GM23338 (cell line): ENCODE measurements at regions not wholly inside any gene's neighbourhood (a gene's known extent, or its start where the extent isn't known, plus 50 kb on each side); places are given as distances from the start of the nearest gene placed in this dataset.

Experiments
- ATAC-seq: fragments of 200-7000 bp; cut with Tn5 transposase; 3 replicates; pipeline ENCODE4 v1.9.1; 2020
- DNase-seq: peaks from one replicate; pipeline ENCODE4 v3.0.0-alpha.2; 2015; ENCODE audit warnings: low spot score
- H2AFZ ChIP-seq: fragments of 200-600 bp; sonication (generic); 2 replicates; pipeline ENCODE4 v1.8.0; 2016; ENCODE audit warnings: antibody characterized with exemption, mild to moderate bottlenecking, moderate library complexity
- H3F3A ChIP-seq: fragments of 200-600 bp; sonication (generic); replicated peaks from 2 replicates; pipeline ENCODE4 v1.8.0; 2017; ENCODE audit warnings: antibody characterized with exemption, mixed run types, low read depth
- H3K27ac ChIP-seq: fragments of 200-600 bp; sonication (generic); 2 replicates; pipeline ENCODE4 v1.6.1; 2016; ENCODE audit warnings: low read depth
- H3K27me3 ChIP-seq: fragments of 200-600 bp; sonication (generic); 2 replicates; pipeline ENCODE4 v1.8.0; 2016; ENCODE audit warnings: mild to moderate bottlenecking, mixed run types, moderate library complexity; ENCODE audit not compliant: insufficient read depth
- H3K36me3 ChIP-seq: fragments of 200-600 bp; sonication (generic); 2 replicates; pipeline ENCODE4 v1.8.0; 2016; ENCODE audit warnings: mild to moderate bottlenecking; ENCODE audit not compliant: insufficient read depth
- H3K4me1 ChIP-seq: fragments of 200-600 bp; sonication (generic); 2 replicates; pipeline ENCODE4 v1.8.0; 2016; ENCODE audit warnings: mild to moderate bottlenecking, moderate library complexity; ENCODE audit not compliant: insufficient read depth
- H3K4me2 ChIP-seq: fragments of 200-600 bp; sonication (generic); 2 replicates; pipeline ENCODE4 v1.7.1; 2017; ENCODE audit warnings: mixed run types
- H3K4me3 ChIP-seq: fragments of 200-600 bp; sonication (generic); 2 replicates; pipeline ENCODE4 v1.6.1; 2016; ENCODE audit warnings: mixed run types
- H3K79me2 ChIP-seq: fragments of 200-600 bp; sonication (generic); replicated peaks from 2 replicates; pipeline ENCODE4 v1.8.0; 2017; ENCODE audit warnings: mild to moderate bottlenecking; ENCODE audit not compliant: insufficient read depth
- H3K9me2 ChIP-seq: fragments of 200-600 bp; sonication (generic); 2 replicates; pipeline ENCODE4 v1.8.0; 2017; ENCODE audit not compliant: insufficient read depth
- H4K20me1 ChIP-seq: fragments of 200-600 bp; sonication (generic); replicated peaks from 2 replicates; pipeline ENCODE4 v1.8.0; 2017; ENCODE audit warnings: mild to moderate bottlenecking; ENCODE audit not compliant: insufficient read depth
- H3K27ac Mint-ChIP-seq: 2 replicates; pipeline ENCODE4 v1.8.0; 2020; ENCODE audit warnings: inconsistent platforms, mild to moderate bottlenecking, moderate library complexity, mixed read lengths
- H3K27me3 Mint-ChIP-seq: 3 replicates; pipeline ENCODE4 v1.8.0; 2022; ENCODE audit warnings: low read depth, mild to moderate bottlenecking, moderate library complexity, mixed read lengths, inconsistent platforms; ENCODE audit not compliant: insufficient read depth, poor library complexity
- H3K36me3 Mint-ChIP-seq: 3 replicates; pipeline ENCODE4 v1.8.0; 2021; ENCODE audit warnings: low read depth, mild to moderate bottlenecking, inconsistent platforms, moderate library complexity, mixed read lengths
- H3K4me1 Mint-ChIP-seq: 3 replicates; pipeline ENCODE4 v1.8.0; 2020; ENCODE audit warnings: mild to moderate bottlenecking, inconsistent platforms, mixed read lengths
- H3K4me3 Mint-ChIP-seq: 3 replicates; pipeline ENCODE4 v1.8.0; 2021; ENCODE audit warnings: moderate library complexity, mild to moderate bottlenecking, inconsistent platforms, mixed read lengths
- H3K9me3 Mint-ChIP-seq: 3 replicates; pipeline ENCODE4 v1.8.0; 2020; ENCODE audit warnings: moderate library complexity, mild to moderate bottlenecking, inconsistent platforms, mixed read lengths
- CREB1 ChIP-seq: fragments of 250-450 bp; sonication (Bioruptor Pico); IDR thresholded peaks from 2 replicates; pipeline ENCODE4 v1.5.0; 2020; ENCODE audit warnings: low read depth, mild to moderate bottlenecking, moderate library complexity
- ETS1 ChIP-seq: IDR thresholded peaks from 2 replicates; pipeline ENCODE4 v1.6.1; 2016; ENCODE audit warnings: antibody characterized with exemption
- EZH2 ChIP-seq: fragments of 200-600 bp; sonication (generic); IDR thresholded peaks from one replicate; pipeline ENCODE4 v1.8.0; 2017; ENCODE audit warnings: antibody characterized with exemption, mild to moderate bottlenecking, low read depth; ENCODE audit not compliant: unreplicated experiment
- EZH2phosphoT487 ChIP-seq: fragments of 200-600 bp; sonication (generic); IDR thresholded peaks from one replicate; pipeline ENCODE4 v1.8.1; 2018; ENCODE audit warnings: antibody characterized with exemption; ENCODE audit not compliant: unreplicated experiment
- JUNB ChIP-seq: IDR thresholded peaks from one replicate; pipeline ENCODE4 v1.6.1; 2016; ENCODE audit warnings: antibody characterized with exemption; ENCODE audit not compliant: unreplicated experiment
- POLR2AphosphoS5 ChIP-seq: IDR thresholded peaks from 2 replicates; pipeline ENCODE4 v1.6.1; 2016; ENCODE audit warnings: antibody characterized with exemption, low read depth
- REST ChIP-seq: IDR thresholded peaks from one replicate; pipeline ENCODE4 v1.6.1; 2018; ENCODE audit warnings: antibody characterized with exemption; ENCODE audit not compliant: unreplicated experiment
- STAT1 ChIP-seq: IDR thresholded peaks from one replicate; pipeline ENCODE4 v1.6.1; 2016; ENCODE audit warnings: antibody characterized with exemption; ENCODE audit not compliant: unreplicated experiment
- ZNF331 ChIP-seq: fragments of 250-450 bp; sonication (Bioruptor Pico); IDR thresholded peaks from 2 replicates; pipeline ENCODE4 v1.5.0; 2020; ENCODE audit warnings: low read depth, mild to moderate bottlenecking, moderate library complexity
- ZNF462 ChIP-seq: fragments of 250-450 bp; sonication (Bioruptor Pico); IDR thresholded peaks from 2 replicates; pipeline ENCODE4 v1.5.0; 2020; ENCODE audit warnings: mild to moderate bottlenecking, moderate library complexity
- TF ChIP-seq, protein P1 (sequence below), 2 experiments: fragments of 200-600 bp in 1 of 2; sonication (generic) in 1 of 2; conservative IDR thresholded peaks; 2 replicates each; pipeline versions ENCODE4 v1.5.1 to v1.6.1; 2016 to 2017; ENCODE audit warnings: antibody characterized with exemption in 2 of 2, low read depth in 2 of 2, mild to moderate bottlenecking in 2 of 2, moderate library complexity in 1 of 2

- Histone ChIP-seq H3K79me2 (no peaks in the 10 kb centered on the region), H2AFZ (no peak overlapping the region; the same call in 1 of the 2 replicates), H3K9me2 (no peaks in the 10 kb centered on the region; the same call in 1 of the 2 replicates), H4K20me1 (no peaks in the 10 kb centered on the region), H3K4me3 (no peak overlapping the region), H3K4me1 (no peaks in the 10 kb centered on the region), H3K27me3 (no peaks in the 10 kb centered on the region), H3K36me3 (no peaks in the 10 kb centered on the region), H3K27ac (no peak overlapping the region), H3F3A (no peaks in the 10 kb centered on the region), H3K4me2 (no peak overlapping the region)
- Mint-ChIP-seq H3K27me3 (no peaks in the 10 kb centered on the region), H3K27ac (no peak overlapping the region), H3K9me3 (no peaks in the 10 kb centered on the region; the same call in 2 of the 3 replicates), H3K36me3 (no peaks in the 10 kb centered on the region), H3K4me3 (no peak overlapping the region), H3K4me1 (no peaks in the 10 kb centered on the region)
- ATAC-seq (no peak), DNase-seq (no peak)
- TF ChIP-seq EZH2phosphoT487 (no peak), EZH2 (no peak), ZNF331 (CRISPR knock-in tag) (no peak), CREB1 (CRISPR knock-in tag) (no peak), ETS1 (no peak), POLR2AphosphoS5 (no peak), ZNF462 (CRISPR knock-in tag) (no peak), STAT1 (no peak), REST (no peak), JUNB (no peak)
- TF ChIP-seq, protein P1, sequence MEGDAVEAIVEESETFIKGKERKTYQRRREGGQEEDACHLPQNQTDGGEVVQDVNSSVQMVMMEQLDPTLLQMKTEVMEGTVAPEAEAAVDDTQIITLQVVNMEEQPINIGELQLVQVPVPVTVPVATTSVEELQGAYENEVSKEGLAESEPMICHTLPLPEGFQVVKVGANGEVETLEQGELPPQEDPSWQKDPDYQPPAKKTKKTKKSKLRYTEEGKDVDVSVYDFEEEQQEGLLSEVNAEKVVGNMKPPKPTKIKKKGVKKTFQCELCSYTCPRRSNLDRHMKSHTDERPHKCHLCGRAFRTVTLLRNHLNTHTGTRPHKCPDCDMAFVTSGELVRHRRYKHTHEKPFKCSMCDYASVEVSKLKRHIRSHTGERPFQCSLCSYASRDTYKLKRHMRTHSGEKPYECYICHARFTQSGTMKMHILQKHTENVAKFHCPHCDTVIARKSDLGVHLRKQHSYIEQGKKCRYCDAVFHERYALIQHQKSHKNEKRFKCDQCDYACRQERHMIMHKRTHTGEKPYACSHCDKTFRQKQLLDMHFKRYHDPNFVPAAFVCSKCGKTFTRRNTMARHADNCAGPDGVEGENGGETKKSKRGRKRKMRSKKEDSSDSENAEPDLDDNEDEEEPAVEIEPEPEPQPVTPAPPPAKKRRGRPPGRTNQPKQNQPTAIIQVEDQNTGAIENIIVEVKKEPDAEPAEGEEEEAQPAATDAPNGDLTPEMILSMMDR (conservative IDR thresholded peaks at IDR 0.05; ENCODE audit: low read depth in 2 of 2): no peak
Observed at GRCh38 chr2:16392647-16393499, 272.8 kb downstream of the CYRIA start.
